ENCODE measurements at regions not wholly inside any gene's neighbourhood (a gene's known extent, or its start where the extent isn't known, plus 50 kb on each side); places are given as distances from the start of the nearest gene placed in this dataset.

GRCh38 chr4:125483278-125483677 lies 168.5 kb downstream of the FAT4 start:
- H3K36me3 ChIP-seq: no peaks in the 10 kb centered on the region
- no peaks in the 10 kb centered on the region for H3K9me3 ChIP-seq
- no peak for TF ChIP-seq POLR2AphosphoS5 (IDR thresholded peaks at IDR 0.05; ENCODE audit: insufficient read depth in 1 of 2, low read depth in 1 of 2)
- no peak for TF ChIP-seq POLR2A (IDR thresholded peaks at IDR 0.05)
- TF ChIP-seq CTCF (IDR thresholded peaks at IDR 0.05): no peak
- H3K4me1 ChIP-seq: no peaks in the 10 kb centered on the region
- no peaks in the 10 kb centered on the region for H3K27me3 ChIP-seq
- H3K4me3 ChIP-seq: no peak overlapping the region
- DNase-seq (ENCODE audit: extremely low spot score in 2 of 2): no peak
- intact Hi-C loops (cut with DNase I): no loop called here
- no peak overlapping the region for H3K27ac ChIP-seq

DNA sequence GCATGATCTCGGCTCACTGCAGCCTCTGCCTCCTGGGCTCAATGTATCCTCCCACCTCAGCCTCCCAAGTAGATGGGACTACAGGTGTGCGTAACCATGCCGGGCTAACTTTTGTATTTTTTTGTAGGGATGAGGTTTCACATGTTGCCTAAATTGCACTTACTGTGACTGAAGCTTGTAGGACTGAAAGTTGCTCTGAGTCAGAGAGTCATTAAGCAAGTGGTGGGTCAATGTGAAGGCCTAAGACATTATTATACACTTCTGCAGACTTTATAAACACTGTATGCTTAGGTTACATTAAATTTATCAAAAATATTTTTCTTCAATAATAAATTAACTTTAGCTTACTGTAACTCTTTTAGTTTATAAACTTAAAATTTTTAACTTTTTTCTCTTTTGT lies 170.2 kb downstream of the FAT4 start:
- Histone ChIP-seq H3K4me1 (no peaks in the 10 kb centered on the region), H3K36me3 (peaks cover 0 to under 1% of the 10 kb centered on the region in 2 donors), H3K4me3 (no peak overlapping the region), H3K9me3 (no peaks in the 10 kb centered on the region), H3K27ac (no peak overlapping the region), H3K27me3 (no peaks in the 10 kb centered on the region)
- DNase-seq (ENCODE audit: extremely low spot score in 2 of 2): no peak
- TF ChIP-seq POLR2A (IDR thresholded peaks at IDR 0.05) (no peak), CTCF (IDR thresholded peaks at IDR 0.05) (no peak), POLR2AphosphoS5 (IDR thresholded peaks at IDR 0.05; ENCODE audit: insufficient read depth in 1 of 2, low read depth in 1 of 2) (no peak)
- intact Hi-C loops (cut with DNase I): no loop called here

- Histone ChIP-seq H3K4me3 (no peak overlapping the region), H3K36me3 (peaks cover 0 to 11% of the 10 kb centered on the region in 2 donors), H3K27me3 (no peaks in the 10 kb centered on the region), H3K9me3 (no peaks in the 10 kb centered on the region), H3K4me1 (no peaks in the 10 kb centered on the region), H3K27ac (no peak overlapping the region)
- TF ChIP-seq POLR2A (IDR thresholded peaks at IDR 0.05) (no peak), CTCF (IDR thresholded peaks at IDR 0.05) (no peak)
- DNase-seq (ENCODE audit: extremely low spot score in 2 of 2): no peak
- intact Hi-C loops (cut with DNase I): no loop called here
Observed at GRCh38 chr4:125486351-125486750, 171.6 kb downstream of the FAT4 start.

DNA sequence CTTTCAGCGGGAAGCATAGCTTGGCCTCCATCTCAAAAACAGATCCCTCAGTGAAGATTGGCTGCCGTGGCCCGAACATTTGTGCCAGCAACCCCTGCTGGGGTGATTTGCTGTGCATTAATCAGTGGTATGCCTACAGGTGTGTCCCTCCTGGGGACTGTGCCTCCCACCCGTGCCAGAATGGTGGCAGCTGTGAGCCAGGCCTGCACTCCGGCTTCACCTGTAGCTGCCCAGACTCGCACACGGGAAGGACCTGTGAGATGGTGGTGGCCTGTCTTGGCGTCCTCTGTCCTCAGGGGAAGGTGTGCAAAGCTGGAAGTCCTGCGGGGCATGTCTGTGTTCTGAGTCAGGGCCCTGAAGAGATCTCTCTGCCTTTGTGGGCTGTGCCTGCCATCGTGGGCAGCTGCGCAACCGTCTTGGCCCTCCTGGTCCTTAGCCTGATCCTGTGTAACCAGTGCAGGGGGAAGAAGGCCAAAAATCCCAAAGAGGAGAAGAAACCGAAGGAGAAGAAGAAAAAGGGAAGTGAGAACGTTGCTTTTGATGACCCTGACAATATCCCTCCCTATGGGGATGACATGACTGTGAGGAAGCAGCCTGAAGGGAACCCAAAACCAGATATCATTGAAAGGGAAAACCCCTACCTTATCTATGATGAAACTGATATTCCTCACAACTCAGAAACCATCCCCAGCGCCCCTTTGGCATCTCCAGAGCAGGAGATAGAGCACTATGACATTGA lies 175.4 kb downstream of the FAT4 start:
- intact Hi-C loops (cut with DNase I): no loop called here
- H3K36me3 ChIP-seq: peaks cover 0 to 11% of the 10 kb centered on the region in 2 donors

More for the DNA sequence above, 175.4 kb downstream of the FAT4 start:
- H3K4me1 ChIP-seq: no peaks in the 10 kb centered on the region
- DNase-seq (ENCODE audit: extremely low spot score in 2 of 2): no peak
- H3K27me3 ChIP-seq: no peaks in the 10 kb centered on the region
- TF ChIP-seq CTCF (IDR thresholded peaks at IDR 0.05) (no peak), POLR2A (IDR thresholded peaks at IDR 0.05) (no peak), POLR2AphosphoS5 (IDR thresholded peaks at IDR 0.05; ENCODE audit: insufficient read depth in 1 of 2, low read depth in 1 of 2) (no peak)
- no peak overlapping the region for H3K4me3 ChIP-seq
- H3K9me3 ChIP-seq: no peaks in the 10 kb centered on the region
- H3K27ac ChIP-seq: no peak overlapping the region
